Left ventricle myocardium inferior (tissue), 1 donor: ENCODE measurements at regions not wholly inside any gene's neighbourhood (a gene's known extent, or its start where the extent isn't known, plus 50 kb on each side); places are given as distances from the start of the nearest gene placed in this dataset.
"Not testable (repeated sequence)": the region's sequence is repeated elsewhere in the genome, so short reads cannot be mapped to it uniquely, and the experiment has no call there.

Experiments
- DNase-seq: peaks from one replicate; pipeline ENCODE4 v3.0.0-alpha.2; 2020
- H3K27ac ChIP-seq: fragments of 200-600 bp; replicated peaks from 2 replicates; pipeline ENCODE4 v1.8.0; 2021
- H3K27me3 ChIP-seq: fragments of 200-600 bp; 2 replicates; pipeline ENCODE4 v1.8.0; 2021; ENCODE audit warnings: low read depth
- H3K36me3 ChIP-seq: fragments of 200-600 bp; 2 replicates; pipeline ENCODE4 v1.8.0; 2021
- H3K4me1 ChIP-seq: fragments of 200-600 bp; 2 replicates; pipeline ENCODE4 v1.8.0; 2021
- H3K4me3 ChIP-seq: fragments of 200-600 bp; 2 replicates; pipeline ENCODE4 v1.8.0; 2021; ENCODE audit warnings: mild to moderate bottlenecking, moderate library complexity
- H3K9me3 ChIP-seq: fragments of 200-600 bp; replicated peaks from 2 replicates; pipeline ENCODE4 v1.8.0; 2021
- intact Hi-C: fragments of 100-400 bp; cut with micrococcal nuclease; formaldehyde crosslinking; loops from one replicate; pipeline ENCODE4 v1.11.0; 2022
- TF ChIP-seq, protein P1 (sequence below): fragments of 200-600 bp; IDR thresholded peaks from 2 replicates; pipeline ENCODE4 v1.8.0; 2021; ENCODE audit warnings: antibody characterized with exemption, mild to moderate bottlenecking, borderline replicate concordance
- donor health status: DM: no; HTN: yes; CAD: no; lungs with severe emphysema.

DNA sequence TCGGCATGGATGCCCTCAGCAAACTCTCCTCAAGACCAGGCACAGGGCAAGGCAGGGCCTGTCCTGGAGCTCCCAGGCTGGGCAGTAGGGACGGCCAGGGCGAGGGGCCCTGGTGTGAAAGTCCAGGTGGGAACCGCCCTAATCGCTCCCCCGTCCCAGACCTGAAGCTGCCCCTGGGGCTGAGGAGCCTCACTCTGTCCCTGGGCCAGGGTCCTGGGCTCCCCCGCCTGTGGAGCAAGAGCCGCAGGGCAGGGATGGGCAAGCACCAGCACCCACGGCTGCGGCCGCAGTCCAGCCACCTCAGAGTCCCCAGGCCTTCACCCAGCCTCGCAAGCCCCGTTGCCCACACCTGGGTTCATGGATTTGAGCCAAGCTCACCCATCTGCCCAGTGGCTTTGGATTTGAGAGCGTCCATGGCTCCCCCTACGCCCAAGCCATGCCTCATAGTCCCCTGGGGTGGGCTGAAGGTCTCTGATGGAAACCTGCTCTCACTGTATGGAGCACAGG is 102.4 kb upstream of the C14orf180 start:
- intact Hi-C loops = no loop called here
- no peak for DNase-seq
- no peak overlapping the region for H3K4me3 ChIP-seq
- TF ChIP-seq, protein P1, sequence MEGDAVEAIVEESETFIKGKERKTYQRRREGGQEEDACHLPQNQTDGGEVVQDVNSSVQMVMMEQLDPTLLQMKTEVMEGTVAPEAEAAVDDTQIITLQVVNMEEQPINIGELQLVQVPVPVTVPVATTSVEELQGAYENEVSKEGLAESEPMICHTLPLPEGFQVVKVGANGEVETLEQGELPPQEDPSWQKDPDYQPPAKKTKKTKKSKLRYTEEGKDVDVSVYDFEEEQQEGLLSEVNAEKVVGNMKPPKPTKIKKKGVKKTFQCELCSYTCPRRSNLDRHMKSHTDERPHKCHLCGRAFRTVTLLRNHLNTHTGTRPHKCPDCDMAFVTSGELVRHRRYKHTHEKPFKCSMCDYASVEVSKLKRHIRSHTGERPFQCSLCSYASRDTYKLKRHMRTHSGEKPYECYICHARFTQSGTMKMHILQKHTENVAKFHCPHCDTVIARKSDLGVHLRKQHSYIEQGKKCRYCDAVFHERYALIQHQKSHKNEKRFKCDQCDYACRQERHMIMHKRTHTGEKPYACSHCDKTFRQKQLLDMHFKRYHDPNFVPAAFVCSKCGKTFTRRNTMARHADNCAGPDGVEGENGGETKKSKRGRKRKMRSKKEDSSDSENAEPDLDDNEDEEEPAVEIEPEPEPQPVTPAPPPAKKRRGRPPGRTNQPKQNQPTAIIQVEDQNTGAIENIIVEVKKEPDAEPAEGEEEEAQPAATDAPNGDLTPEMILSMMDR = no peak
- no peaks in the 10 kb centered on the region for H3K4me1 ChIP-seq
- peaks cover 16% of the 10 kb centered on the region for H3K9me3 ChIP-seq
- H3K27me3 ChIP-seq = peaks cover 71% of the 10 kb centered on the region
- no peak overlapping the region for H3K27ac ChIP-seq
- H3K36me3 ChIP-seq = no peaks in the 10 kb centered on the region

DNA sequence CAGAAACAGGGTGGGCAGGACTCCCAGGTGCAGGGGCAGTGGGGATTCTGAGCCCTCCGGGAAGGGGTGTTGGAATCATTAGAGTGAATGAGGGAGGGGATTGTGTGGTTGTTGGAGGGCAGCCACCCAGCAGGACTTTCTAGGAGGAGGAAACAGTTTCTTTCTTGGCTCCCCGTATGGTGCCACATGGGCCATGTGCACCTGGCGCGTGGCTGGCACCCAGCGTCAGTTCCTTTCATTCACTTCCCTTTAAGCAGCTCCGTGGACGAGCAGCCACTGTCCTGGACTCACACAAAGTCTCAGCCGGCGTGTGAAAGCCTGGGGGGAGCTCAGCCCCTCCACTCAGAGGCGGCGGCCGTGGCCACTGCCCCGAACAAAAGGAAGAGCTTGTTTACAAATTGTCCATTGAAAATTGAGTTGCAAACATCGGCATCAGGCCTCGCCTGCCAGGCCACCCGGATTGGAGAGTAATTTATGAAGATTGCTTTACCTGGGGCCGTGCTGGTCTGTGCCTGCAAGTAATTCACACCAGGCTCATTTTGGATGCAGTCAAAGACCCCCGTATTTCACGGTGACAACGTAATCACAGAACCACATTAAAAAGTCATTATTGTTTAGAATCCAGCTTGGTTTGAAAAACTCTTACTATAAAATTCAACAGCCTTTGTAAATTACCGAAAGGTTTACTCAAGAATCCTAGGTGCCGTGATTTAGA is 101.7 kb upstream of the C14orf180 start:
- Histone ChIP-seq H3K36me3 (no peaks in the 10 kb centered on the region), H3K27ac (no peak overlapping the region), H3K4me3 (no peak overlapping the region), H3K4me1 (no peaks in the 10 kb centered on the region), H3K9me3 (peaks cover 22% of the 10 kb centered on the region), H3K27me3 (peaks cover 67% of the 10 kb centered on the region)
- intact Hi-C loops = no loop called here
- DNase-seq = no peak
- TF ChIP-seq, protein P1 = no peak

DNA sequence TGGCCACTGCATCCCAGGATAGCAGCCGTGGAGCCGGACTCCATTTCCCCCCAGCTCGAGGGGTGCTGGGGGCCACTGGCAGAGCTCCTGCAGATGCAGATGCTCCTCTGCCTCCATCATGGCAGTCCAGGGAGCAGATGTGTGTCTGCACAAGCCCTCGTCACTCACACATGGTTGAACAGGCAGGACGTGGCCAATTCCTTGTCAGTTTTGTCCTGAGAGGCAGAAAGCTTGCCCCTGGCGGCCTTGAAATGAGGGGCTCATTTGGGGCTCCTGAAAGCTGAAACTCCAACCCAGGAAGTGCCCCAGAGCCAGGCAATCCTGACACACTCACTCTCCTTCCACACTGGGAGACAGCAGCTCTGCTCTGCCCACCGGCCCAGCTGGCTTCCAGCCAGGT is 100.9 kb upstream of the C14orf180 start:
- H3K4me1 ChIP-seq = no peaks in the 10 kb centered on the region
- no peak overlapping the region for H3K4me3 ChIP-seq
- intact Hi-C loops = no loop called here
- H3K36me3 ChIP-seq = no peaks in the 10 kb centered on the region
- H3K27ac ChIP-seq = no peak overlapping the region
- H3K9me3 ChIP-seq = peaks cover 24% of the 10 kb centered on the region
- peaks cover 67% of the 10 kb centered on the region for H3K27me3 ChIP-seq
- TF ChIP-seq, protein P1 = no peak
- DNase-seq = no peak

DNA sequence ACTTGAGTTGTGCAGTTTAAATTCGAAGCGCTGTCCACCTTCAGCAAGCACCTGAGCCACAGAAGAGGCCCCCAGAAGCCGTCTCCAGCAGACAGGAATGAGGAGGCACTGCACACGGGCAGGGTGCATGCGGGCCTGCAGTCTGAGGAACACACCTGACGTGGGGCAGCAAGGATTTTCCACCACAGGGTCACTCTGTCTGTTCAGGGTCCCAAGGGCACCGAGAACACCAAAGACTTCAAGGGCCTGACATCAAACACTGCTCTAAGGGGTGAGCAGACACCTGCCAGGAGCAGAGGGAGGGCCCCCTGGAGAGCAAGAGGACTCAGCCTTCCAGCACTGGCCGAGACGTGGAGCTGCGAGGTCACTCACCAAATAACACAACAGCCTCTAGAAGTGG is 99.7 kb upstream of the C14orf180 start:
- intact Hi-C loops = no loop called here
- DNase-seq = no peak
- Histone ChIP-seq H3K4me1 (no peaks in the 10 kb centered on the region), H3K36me3 (no peaks in the 10 kb centered on the region), H3K4me3 (no peak overlapping the region), H3K27me3 (peaks cover 67% of the 10 kb centered on the region), H3K27ac (no peak overlapping the region), H3K9me3 (peaks cover 26% of the 10 kb centered on the region)
- TF ChIP-seq, protein P1 = no peak

DNA sequence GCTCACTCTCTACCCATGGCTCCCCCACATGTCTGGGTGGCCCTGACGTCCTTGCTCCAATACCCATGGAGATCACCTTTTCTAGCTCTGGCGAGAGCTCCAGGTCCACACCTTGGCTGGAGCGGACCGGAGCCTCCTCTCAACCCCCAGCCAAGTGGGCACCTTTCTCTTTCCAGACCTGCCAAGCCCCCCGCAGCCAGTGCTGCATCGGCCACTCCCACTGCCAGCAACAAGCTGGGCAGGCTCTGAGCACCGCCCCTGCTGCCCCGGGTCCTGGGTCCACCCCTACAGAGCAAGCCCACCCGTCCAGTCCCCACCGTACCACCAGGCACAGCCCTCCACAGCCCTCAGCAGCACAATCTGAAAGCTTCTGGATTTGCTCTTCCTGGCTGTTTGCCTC is 98.2 kb upstream of the C14orf180 start:
- intact Hi-C loops = no loop called here
- no peak overlapping the region for H3K27ac ChIP-seq
- no peak for DNase-seq
- no peak overlapping the region for H3K4me3 ChIP-seq
- H3K27me3 ChIP-seq = peaks cover 67% of the 10 kb centered on the region
- H3K36me3 ChIP-seq = no peaks in the 10 kb centered on the region
- peaks cover 26% of the 10 kb centered on the region for H3K9me3 ChIP-seq
- no peaks in the 10 kb centered on the region for H3K4me1 ChIP-seq
- TF ChIP-seq, protein P1 = no peak

DNA sequence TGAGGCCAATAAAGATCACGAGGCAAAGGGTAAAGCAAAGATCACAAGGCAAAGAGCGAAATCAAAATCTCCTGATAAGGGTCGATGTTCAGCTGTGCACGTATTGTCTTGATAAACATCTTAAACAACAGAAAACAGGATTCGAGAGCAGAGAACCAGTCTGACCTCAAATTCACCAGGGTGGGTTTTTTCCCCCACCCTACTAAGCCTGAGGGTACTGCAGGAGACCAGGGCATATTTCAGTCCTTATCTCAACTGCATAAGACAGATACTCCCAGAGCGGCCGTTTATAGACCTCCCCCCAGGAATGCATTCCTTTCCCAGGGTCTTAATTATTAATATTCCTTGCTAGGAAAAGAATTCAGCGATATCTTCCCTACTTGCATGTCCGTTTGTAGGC is 97.5 kb upstream of the C14orf180 start:
- DNase-seq, intact Hi-C loops, H3K4me3 ChIP-seq, H3K27ac ChIP-seq, H3K36me3 ChIP-seq, H3K4me1 ChIP-seq: not testable (repeated sequence)
- peaks cover 26% of the 10 kb centered on the region for H3K9me3 ChIP-seq
- peaks cover 68% of the 10 kb centered on the region for H3K27me3 ChIP-seq
